ENCODE measurements at regions not wholly inside any gene's neighbourhood (a gene's known extent, or its start where the extent isn't known, plus 50 kb on each side); places are given as distances from the start of the nearest gene placed in this dataset.
"Not testable (repeated sequence)": the region's sequence is repeated elsewhere in the genome, so short reads cannot be mapped to it uniquely, and the experiment has no call there.

- no peak for DNase-seq (ENCODE audit: low read depth in 2 of 2)
Observed at GRCh38 chr14:22386924-22387775, 201.9 kb downstream of the DAD1 start.

GRCh38 chr14:22384974-22385526 is 204.0 kb downstream of the DAD1 start:
- DNase-seq (ENCODE audit: low read depth in 2 of 2) = no peak

- DNase-seq (ENCODE audit: low read depth in 2 of 2) = no peak
Observed at GRCh38 chr14:22384167-22384549, 204.9 kb downstream of the DAD1 start.

- DNase-seq (ENCODE audit: low read depth in 2 of 2) = no peak
Observed at GRCh38 chr14:22383515-22384166, 205.4 kb downstream of the DAD1 start.

GRCh38 chr14:22382955-22383354 is 206.1 kb downstream of the DAD1 start:
- no peak for DNase-seq (ENCODE audit: low read depth in 2 of 2)

GRCh38 chr14:22382395-22382794 is 206.6 kb downstream of the DAD1 start:
- no peak for DNase-seq (ENCODE audit: low read depth in 2 of 2)

- DNase-seq (ENCODE audit: low read depth in 2 of 2) = no peak
Observed at GRCh38 chr14:22381766-22382165, 207.3 kb downstream of the DAD1 start.

- DNase-seq (ENCODE audit: low read depth in 2 of 2) = no peak
Observed at GRCh38 chr14:22381408-22381760, 207.6 kb downstream of the DAD1 start.

GRCh38 chr14:22380571-22381407 is 208.2 kb downstream of the DAD1 start:
- DNase-seq (ENCODE audit: low read depth in 2 of 2) = no peak

GRCh38 chr14:22379727-22380126 is 209.3 kb downstream of the DAD1 start:
- DNase-seq (ENCODE audit: low read depth in 2 of 2) = no peak

- DNase-seq (ENCODE audit: low read depth in 2 of 2) = no peak
Observed at GRCh38 chr14:22378181-22378580, 210.8 kb downstream of the DAD1 start.

GRCh38 chr14:22375321-22375930 is 213.6 kb downstream of the DAD1 start:
- DNase-seq (ENCODE audit: low read depth in 2 of 2) = no peak

GRCh38 chr14:22370084-22370847 is 218.8 kb downstream of the DAD1 start:
- no peak for DNase-seq (ENCODE audit: low read depth in 2 of 2)

- DNase-seq (ENCODE audit: low read depth in 2 of 2) = no peak
Observed at GRCh38 chr14:22358726-22359125, 230.3 kb downstream of the DAD1 start.

GRCh38 chr14:22349281-22349680 is 239.7 kb downstream of the DAD1 start:
- DNase-seq (ENCODE audit: low read depth in 2 of 2) = not testable (repeated sequence)

- no peak for DNase-seq (ENCODE audit: low read depth in 2 of 2)
Observed at GRCh38 chr14:22344673-22345072, 244.4 kb downstream of the DAD1 start.

- DNase-seq (ENCODE audit: low read depth in 2 of 2) = not testable (repeated sequence)
Observed at GRCh38 chr14:22344209-22344608, 244.8 kb downstream of the DAD1 start.

- no peak for DNase-seq (ENCODE audit: low read depth in 2 of 2)
Observed at GRCh38 chr14:22341049-22341448, 248.0 kb downstream of the DAD1 start.

- DNase-seq (ENCODE audit: low read depth in 2 of 2) = no peak
Observed at GRCh38 chr14:22338917-22339715, 249.9 kb downstream of the DAD1 start.

- no peak for DNase-seq (ENCODE audit: low read depth in 2 of 2)
Observed at GRCh38 chr14:22338381-22338780, 250.6 kb downstream of the DAD1 start.

Data from stimulated activated CD4-positive, alpha-beta T cell treated with anti-CD3 and anti-CD28 coated beads, Interleukin-4, amount 100 ng/mL, for 48 hours (primary cell).